Stromal cell of bone marrow (primary cell): ENCODE measurements at regions not wholly inside any gene's neighbourhood (a gene's known extent, or its start where the extent isn't known, plus 50 kb on each side); places are given as distances from the start of the nearest gene placed in this dataset.

Experiments used
- DNase-seq: peaks from one replicate; pipeline ENCODE4 v3.0.0-alpha.2; 2012; ENCODE audit warnings: low read depth

DNA sequence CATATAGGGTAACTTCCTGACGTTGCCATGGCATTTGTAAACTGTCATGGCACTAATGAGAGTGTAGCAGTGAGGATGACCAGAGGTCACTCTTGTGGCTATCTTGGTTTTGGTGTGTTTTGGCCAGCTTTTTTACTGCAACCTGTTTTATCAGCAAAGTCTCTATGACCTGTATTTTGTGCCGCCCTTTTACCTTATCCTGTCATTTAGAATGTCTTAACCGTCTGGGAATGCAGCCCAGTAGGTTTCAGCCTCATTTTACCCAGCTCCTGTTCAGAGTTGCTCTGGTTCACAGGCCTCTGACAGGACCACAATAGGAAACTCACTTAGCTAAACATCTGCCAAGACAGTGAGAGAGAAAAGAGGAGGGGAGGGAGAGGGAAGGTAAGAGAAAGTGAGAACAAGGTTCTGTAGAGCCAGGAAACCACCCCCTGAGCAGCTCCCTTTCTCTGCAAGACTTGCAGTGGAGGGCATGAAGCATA, 64.8 kb upstream of the PLEKHG3 start:
- no peak for DNase-seq

DNA sequence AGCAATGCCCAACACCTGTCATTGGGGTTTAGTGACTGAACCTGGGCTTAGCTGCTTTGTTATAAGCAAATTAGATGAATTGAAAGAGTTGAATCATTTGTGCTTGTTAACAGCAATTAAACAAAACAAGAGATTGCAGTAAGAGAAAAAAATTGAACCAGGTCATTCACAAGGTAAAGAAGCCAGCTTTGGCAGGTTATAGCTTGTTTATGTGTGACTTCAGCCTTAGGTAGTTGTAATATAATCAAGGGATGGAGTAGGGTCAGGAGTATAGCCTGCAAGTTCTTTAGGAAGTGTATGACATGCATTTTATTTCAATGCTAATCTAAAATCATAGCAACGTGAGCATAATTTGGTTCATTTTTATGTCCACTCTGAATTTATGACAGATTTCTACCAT, 63.4 kb upstream of the PLEKHG3 start:
- no peak for DNase-seq

DNA sequence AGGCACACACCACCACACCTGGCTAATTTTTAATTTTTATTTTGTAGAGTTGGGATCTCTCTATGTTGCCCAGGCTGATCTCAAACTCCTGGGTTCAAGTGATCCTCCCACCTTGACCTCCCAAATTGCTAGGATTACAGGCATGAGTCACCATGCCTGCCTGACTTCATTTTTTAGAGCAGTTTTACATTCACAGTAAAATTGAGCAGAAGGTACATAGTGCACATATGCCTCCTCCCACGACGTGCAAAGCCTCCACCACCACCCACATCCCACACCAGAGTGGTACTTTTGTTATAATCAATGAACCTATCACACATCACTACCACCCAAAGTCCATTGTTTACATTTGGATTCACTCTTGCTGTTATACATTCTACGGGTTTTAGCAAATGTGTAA, 62.5 kb upstream of the PLEKHG3 start:
- no peak for DNase-seq

DNA sequence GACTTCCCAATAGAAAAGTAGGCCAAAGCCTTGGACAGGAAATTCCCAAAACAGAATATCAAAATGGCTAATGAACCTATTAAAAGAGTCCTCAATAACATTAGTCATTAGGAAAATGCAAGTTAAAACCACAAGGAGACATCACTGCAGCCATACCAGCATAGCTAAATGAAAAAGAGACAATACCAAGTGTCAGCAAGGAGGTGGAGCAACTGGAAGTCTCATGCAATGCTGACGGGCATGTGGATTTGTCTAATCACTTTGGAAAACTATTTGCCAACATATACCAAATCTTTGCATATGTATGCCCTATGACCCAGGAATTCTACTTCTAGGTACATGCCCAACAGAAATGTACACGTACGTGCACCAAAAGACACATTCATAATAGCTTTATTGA, 60.5 kb upstream of the PLEKHG3 start:
- DNase-seq: no peak

DNA sequence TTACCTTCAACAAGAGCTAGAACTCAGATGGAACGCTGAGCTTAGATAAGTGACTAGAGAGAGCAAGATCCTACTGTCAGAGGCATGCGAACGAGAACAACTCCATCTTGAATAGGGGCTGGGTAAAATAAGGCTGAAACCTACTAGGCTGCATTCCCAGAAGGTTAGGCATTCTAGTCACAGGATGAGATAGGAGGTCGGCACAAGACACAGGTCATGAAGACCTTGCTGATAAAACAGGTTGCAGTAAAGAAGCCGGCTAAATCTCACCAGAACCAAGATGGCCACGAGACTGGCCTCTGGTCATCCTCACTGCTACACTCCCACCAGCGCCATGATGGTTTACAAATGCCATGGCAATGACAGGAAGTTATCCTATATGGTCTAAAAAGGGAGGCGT, 59.6 kb upstream of the PLEKHG3 start:
- DNase-seq: no peak

DNA sequence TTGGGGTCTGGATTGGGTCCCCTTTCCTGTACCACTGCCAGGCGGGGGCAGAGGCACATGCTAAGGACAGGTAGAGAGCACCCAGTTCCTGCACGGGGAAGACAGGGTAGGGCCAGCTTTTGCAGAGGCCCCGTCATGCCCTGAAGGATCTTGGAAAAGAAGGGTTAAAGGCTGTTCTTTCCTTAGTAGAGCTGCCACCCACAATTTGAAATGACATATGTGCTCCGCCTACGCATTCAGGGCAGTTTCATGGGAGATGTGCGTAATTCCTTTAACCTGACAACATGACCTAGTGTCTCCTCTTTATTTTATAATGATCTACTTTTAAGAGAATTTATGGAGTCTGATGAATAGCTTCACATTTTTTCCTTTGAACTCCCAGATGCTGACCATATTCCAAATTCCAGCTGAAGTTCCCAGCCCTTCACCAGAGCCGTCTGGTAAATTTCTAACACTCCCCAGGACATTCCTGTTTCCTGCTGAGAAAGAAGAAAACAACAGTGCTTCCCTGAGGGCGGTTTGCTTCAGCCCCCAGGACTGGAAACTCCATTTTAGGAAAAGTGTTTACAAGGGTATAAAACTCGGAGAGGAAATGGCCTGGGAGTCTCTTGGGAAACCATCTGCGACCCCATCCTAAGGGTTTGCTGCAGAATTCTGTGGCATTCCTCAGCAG, 58.9 kb upstream of the PLEKHG3 start:
- DNase-seq: peak; percentile 45

DNA sequence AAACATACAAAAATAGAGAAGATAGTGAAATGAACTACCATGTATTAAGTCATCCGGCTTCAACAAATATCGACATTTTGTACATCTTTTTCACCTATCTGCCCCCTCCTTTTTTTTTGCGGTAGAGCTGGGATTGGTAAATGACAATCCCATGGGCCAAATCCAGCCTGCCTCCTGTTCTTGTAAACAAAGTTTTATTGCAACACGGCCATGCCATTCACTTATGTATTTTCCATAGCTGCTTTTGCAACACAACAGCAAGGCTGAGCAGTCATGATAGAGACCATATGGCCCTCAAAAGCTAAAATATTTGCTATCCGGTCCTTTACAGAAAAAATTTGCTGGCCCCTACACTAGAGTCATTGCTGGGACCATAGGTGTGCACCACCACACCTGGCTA, 58.1 kb upstream of the PLEKHG3 start:
- no peak for DNase-seq

DNA sequence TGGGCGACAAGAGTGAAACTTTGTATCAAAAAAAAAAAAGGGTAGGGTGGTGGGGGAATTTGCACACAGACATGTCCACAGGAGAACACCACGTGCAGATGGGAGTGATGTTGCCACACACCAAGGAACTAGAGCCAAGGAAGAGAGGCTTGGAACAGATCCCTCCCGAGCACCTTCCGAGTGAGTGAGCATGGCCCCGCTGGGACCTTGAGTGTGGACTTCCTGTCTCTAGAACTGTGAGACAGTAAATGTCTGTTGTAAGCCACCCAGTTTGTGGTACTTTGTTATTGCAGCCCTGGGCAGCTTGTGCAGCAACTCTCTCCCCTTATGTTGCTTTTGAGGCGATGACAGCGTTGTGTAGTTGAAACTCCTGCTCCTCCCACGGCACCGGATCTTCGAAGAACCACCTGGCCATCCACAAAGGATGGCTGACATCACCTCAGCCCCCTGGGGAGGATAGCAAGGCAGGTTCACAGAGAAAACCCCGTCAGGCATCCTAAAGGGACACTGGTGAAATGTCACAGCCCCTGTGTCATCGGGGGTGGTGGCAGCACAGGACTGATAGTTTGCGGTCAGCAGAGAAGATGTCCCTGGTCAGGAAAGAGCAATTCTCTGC, 54.7 kb upstream of the PLEKHG3 start:
- peak; percentile 40 for DNase-seq

DNA sequence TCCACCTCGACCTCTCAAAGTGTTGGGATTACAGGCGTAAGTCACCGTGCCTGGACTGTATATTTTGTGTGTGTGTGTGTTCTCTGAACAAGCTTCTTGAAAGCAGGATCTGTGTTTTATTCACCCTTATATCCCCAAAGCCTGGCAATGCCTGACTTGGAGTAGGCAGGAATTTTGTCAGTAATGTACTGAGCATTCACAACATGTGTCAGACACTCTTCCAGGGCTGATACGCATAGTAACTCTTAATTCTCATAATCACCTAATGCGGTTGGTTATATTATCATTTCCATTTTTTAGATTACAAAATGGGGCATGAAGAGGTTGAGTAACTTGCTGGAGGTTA, 50.4 kb upstream of the PLEKHG3 start:
- DNase-seq: no peak

DNA sequence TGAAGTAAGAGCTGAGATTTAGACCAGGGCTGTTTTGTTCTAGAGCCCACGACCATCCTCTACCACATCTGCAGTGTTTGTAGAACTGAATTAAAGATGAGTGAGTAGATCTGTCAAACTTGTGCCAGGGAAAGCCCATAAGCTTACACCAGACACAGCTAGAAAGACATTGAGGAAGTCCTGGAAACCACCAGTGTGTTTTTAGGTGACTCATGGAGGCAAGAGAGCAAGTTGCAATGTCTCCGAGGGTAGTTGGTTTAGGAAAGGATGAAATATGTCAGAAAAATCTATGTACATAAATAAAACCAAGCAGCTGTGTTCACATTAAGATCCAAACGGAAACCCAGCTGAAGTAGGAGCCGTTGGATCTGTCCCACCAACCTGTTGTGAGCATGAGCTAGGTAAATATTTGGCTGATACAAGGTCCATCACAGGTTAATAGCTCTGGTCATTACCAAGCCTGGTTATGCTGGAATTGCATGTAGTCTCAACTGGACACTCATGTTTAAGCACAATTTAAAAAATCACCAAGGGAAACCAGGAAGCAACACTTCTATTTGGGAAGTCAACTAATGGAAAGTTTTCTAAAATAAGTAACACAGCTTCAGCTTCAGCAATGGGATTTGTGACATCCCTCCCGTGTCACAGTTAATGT, 49.9 kb upstream of the PLEKHG3 start:
- DNase-seq: peak; percentile 91
